ENCODE measurements at regions not wholly inside any gene's neighbourhood (a gene's known extent, or its start where the extent isn't known, plus 50 kb on each side); places are given as distances from the start of the nearest gene placed in this dataset.

GRCh38 chr4:148795156-148795864, 353.1 kb upstream of the NR3C2 start:
- TF ChIP-seq RCOR1 (conservative IDR thresholded peaks at IDR 0.05; ENCODE audit: low read depth, low read length), result no peak
- no peak for TF ChIP-seq ZZZ3 (IDR thresholded peaks at IDR 0.05; ENCODE audit: control insufficient read depth, insufficient read length, low read depth)
- TF ChIP-seq EP300 (IDR thresholded peaks at IDR 0.05; ENCODE audit: borderline replicate concordance in 1 of 2, control insufficient read depth in 1 of 2, low read depth in 2 of 2, low read length in 2 of 2), result no peak
- no peak for TF ChIP-seq SIN3A (IDR thresholded peaks at IDR 0.05; ENCODE audit: low read depth, low read length)

Measured in GM12878 (cell line).